NCI-H526 treated with DMSO at 0.1 percent for 48 hours (cell line): ENCODE measurements at regions not wholly inside any gene's neighbourhood (a gene's known extent, or its start where the extent isn't known, plus 50 kb on each side); places are given as distances from the start of the nearest gene placed in this dataset.

Experiments used
- DNase-seq: peaks from one replicate; lab custom pipeline; 2025; lab: John Stamatoyannopoulos, UW

- no peak for DNase-seq
Measured at GRCh38 chr6:169997187-169997929, 245.9 kb downstream of the ERMARD start.

DNA sequence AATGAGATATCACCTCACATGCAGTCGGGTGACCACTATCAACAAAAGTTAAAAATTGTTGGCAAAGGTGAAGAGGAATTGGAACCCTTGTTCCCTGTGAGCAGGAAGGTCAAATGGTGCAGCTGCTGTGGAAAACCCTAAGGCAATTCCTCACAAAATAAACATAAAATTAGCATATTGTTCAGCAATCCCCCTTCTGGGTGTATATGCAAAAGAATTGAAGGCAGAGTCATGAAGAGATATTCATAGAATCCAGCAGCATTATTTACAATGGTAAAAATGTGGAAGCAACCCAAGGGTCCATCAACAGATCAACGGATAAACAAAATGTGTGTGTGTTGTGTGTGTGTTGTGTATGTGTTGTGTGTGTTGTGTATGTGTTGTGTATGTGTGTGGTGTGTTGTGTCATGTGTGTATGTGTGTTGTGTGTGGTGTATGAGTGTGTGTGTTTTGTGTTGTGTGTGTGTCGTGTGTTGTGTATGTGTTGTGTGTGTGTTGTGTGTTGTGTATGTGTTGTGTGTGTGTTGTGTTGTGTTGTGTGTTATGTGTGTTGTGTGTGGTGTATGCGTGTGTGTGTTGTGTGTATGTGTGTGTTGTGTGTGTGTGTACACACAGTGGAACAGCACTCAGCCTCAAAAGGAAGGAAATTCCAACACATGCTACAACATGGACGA lies 245.1 kb downstream of the ERMARD start:
- DNase-seq, result peak; percentile 69

DNA sequence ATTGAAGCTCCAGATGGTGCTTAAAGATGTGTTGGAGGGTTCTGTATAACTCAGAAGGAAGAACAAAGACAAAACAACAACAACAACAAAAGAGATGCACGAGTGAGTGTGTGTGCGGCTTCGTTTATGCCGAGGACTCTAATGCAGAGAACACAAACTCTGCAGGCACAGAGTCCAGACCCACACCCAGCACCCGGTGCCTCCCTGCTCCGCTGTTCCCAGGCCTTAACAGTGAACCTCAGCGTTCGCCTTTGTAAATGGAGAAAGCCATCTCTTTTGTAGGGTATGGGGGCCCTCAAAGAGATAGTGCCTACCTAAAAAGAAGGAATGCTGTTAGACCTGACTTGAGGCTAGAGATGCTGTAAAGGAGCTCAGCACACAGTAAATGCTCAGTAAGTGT lies 243.3 kb downstream of the ERMARD start:
- no peak for DNase-seq

- no peak for DNase-seq
Measured at GRCh38 chr6:169993861-169994481, 242.5 kb downstream of the ERMARD start.

- no peak for DNase-seq
Measured at GRCh38 chr6:169991913-169992312, 240.5 kb downstream of the ERMARD start.

DNA sequence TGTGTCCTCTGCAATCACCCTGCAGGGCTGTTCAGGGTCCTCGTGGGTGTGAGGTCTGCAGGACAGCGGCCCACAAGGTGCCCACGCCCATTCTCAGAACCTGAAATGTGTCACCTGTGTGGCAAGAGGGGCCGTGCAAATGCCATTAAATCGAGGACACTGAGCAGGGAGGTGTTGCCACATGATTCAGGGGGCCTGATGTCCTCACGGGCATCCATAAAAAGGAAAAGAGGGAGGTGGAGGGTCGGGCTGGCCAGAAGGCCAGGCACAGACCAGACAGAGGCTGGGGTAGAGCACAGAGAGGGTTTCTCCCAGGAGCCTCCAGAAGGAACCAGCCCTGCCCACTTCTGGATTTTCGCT lies 239.6 kb downstream of the ERMARD start:
- DNase-seq, result no peak

DNA sequence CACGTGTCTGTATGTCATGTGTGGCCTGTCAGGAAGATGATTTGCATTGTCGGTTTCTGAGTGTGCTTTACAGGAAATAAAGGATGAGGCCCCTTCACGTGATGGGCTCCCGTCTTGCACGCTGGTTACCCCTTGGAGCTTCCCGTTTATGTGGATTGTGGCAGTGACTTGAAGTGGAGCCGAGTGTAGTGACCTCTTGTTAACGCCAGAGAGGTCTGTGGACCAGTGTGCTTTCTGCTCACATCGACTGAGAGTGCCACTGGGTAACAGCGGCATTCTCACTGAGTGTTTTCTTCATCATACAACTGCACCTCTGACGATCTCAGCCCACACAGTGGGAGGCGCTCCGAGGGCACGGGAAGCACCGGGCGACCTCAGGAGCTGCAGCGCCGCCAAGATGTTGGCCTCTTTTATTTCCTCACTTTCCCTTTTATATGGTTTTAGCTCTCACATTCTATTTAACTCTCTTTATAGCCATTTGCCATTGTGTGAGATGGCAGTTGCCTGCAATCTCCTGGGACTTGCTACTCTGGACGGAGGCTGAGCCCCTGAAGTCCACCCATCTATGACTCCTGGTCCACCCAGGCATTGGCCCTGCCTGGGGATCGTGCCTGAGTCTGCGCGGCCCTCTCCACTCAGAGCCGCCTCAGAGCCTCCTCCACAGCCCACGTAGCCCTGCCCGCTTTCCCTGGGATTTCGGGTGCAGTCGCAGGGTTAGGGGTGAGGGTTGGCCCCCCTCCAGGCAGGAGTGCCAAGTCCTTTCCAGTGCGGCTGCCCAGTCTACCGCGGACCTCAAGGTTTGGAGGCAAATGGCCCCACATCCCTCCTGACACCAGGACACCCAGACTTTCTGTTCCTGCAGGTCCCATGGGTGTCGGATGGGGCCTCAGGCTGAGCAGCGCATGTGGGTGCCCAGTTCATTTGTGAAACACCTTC lies 238.9 kb downstream of the ERMARD start:
- DNase-seq, result no peak

GRCh38 chr6:169989594-169989993 lies 238.2 kb downstream of the ERMARD start:
- no peak for DNase-seq

DNA sequence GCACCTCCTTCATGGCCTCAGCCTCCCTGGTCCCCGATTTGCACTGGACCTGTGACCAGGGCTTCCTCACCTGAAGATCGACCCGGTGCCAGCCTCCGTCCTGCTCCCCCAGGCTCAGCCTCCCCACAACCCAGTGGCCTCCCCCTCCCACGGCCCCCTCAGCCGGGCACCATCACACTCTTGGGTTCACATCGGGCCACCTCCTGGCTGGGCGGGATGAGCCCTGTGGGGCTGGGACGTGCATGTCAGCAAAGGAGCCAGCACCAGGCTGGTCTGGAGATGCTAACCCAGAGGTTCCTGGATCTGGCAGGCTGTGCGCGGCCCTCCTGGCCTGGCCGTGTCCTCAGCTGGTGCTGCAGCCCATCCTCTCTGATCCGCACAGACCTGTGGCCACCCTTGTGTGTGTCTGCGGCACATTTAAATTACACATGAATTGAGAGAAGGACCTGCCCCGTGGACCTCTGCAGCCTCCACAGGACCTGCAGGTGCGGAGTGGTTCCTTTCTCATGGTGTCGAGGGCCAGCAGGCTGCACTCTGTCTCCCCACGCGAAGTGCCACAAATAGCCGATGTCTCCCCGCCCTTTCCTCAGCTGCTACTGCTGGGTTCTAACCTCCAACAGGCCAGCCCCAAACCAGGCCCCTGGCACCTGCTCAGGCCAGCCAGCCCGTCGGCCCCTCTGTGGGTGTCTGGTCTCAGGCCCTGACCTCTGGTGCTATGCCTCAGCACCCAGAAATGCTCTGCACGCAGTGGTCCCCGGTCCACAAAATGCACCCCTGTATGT lies 237.5 kb downstream of the ERMARD start:
- no peak for DNase-seq

DNA sequence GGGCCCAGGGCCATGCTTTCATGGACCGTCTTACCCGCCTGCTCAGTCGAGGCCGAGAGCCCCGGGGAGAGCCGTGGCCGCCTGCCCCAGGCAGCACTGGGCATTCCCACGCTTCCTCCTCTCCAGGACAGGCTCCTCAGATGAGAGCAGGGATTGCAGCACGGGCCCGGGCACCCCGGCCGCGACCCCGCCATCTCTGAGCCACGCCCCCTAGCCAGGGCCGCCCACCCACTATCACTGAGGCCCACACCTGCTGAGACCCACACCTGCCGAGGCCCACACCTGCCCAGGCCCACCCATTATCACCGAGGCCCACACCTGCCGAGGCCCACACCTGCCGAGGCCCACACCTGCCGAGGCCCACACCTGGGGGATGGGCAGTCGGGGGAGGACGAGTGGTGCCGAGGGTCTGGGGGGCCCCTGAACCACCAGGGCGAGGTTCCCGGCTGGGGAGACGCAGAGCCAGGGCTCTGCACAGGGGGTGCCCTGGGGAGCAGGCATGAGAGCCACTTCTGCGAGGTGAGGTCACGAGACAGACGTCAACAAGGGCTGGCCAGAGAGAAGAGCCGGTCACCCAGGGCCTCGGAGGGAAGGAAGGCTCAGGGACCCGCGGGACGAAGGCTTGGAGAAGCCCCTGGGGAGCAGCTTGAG lies 235.6 kb downstream of the ERMARD start:
- DNase-seq, result no peak

GRCh38 chr6:169986171-169986847 lies 234.9 kb downstream of the ERMARD start:
- no peak for DNase-seq

- no peak for DNase-seq
Measured at GRCh38 chr6:169985121-169986015, 233.9 kb downstream of the ERMARD start.

DNA sequence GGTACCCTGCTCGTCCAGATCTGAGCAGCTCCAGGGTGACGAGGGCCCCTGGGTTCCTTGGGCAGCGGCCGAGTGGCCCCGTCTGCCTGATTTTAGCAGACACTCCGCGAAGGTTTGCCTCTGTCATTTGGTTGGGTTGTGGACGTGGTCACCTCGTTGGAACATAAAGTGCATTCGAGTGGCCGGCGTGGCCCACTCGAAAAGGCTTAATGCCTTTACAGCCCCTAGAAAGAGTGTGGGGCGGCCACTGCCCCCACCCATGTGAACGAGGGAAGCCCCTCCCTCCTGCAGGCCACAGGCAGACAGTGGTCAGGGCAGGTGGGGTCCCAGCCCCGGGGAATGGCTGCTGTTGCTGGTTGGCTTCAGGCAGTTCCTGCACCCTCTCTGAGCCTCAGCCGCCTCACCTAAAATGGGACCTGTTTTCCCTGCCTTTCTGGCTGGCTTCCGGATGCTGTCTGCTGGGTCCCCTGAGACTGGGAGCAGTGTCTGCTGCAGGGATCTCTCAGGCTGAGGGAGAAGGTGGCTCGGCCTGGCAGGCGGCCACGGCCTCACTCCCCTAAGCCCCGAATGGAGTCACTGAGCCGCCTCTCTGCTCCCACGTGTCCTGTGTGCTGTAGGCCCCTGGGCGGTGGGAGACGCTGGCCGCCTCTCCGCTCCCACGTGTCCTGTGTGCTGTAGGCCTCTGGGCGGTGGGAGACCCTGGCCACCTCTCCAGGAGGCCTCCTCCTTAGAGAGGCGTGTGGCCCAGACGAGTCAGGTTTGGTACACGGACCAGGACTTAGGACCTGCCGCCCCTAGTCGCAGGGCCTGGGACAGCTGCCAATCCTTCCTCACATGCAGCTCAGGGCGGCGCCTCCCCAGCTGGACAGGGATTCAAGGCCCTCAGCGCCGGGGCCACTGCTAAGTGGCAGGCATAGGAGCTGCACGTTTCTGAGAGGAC lies 233.0 kb downstream of the ERMARD start:
- no peak for DNase-seq

DNA sequence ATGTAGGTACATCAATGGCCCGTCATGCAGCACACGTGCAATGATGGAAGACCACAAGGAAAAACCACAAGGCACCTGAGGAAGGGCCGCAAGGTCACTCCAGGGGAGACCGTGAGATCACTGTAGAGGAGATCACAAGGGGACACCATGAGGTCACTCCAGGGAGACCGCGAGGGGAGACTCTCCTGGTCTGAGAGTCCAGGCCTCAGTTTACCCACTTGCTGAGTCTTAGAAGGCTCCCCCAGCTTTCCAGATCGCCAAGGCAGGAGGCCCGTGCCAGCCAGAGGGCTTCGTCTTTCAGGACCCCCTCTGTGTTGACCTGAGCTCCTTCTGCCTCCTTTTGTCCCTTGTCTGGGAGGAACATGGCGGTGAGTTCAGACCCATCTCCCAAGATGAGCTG lies 232.2 kb downstream of the ERMARD start:
- DNase-seq, result no peak

- no peak for DNase-seq
Measured at GRCh38 chr6:169982461-169983386, 231.3 kb downstream of the ERMARD start.

DNA sequence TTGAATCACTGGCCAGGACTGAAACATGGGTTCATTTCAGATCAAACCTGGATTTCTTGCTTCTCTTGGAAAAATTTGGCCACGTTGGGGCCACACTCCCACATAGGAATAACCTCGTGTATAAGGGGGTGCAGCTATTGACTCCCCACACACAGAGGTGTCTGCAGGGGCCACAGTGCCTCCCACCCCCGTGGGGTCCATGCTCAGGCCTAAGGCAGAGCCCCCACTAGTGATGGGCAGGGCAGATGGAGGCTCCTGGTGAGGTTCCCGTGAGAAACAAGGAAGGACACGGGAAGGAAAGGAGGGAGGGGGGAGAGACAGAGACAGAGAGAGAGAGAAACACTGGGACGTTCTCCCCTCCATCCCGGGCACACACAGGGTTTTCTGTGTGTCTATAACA lies 230.5 kb downstream of the ERMARD start:
- no peak for DNase-seq

- no peak for DNase-seq
Measured at GRCh38 chr6:169981568-169981967, 230.1 kb downstream of the ERMARD start.
